ENCODE measurements at regions not wholly inside any gene's neighbourhood (a gene's known extent, or its start where the extent isn't known, plus 50 kb on each side); places are given as distances from the start of the nearest gene placed in this dataset.
"Not testable (repeated sequence)": the region's sequence is repeated elsewhere in the genome, so short reads cannot be mapped to it uniquely, and the experiment has no call there.

DNA sequence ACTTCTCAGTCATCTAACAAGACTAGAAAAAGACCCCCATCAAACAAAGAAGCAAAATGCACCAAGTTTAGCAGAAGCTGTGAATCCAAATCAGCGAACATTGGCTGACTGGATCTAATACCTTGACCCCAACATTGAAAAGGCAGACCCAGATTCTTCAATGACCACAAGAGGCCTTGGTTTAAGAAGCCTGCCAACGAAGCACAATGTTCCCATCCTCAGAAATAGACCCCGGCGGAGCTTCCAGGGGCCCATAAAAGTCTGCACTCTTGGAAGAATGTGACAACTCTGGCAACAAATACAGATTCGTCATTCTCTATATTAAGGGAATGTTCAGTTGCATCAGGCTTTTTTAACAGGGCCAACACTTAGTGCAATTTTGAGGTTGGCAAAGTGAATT, 112.8 kb upstream of the BCL6 start:
- TF ChIP-seq POLR2A (IDR thresholded peaks at IDR 0.05) = no peak
- no peak for TF ChIP-seq EP300 (IDR thresholded peaks at IDR 0.05)
- TF ChIP-seq, protein P1, sequence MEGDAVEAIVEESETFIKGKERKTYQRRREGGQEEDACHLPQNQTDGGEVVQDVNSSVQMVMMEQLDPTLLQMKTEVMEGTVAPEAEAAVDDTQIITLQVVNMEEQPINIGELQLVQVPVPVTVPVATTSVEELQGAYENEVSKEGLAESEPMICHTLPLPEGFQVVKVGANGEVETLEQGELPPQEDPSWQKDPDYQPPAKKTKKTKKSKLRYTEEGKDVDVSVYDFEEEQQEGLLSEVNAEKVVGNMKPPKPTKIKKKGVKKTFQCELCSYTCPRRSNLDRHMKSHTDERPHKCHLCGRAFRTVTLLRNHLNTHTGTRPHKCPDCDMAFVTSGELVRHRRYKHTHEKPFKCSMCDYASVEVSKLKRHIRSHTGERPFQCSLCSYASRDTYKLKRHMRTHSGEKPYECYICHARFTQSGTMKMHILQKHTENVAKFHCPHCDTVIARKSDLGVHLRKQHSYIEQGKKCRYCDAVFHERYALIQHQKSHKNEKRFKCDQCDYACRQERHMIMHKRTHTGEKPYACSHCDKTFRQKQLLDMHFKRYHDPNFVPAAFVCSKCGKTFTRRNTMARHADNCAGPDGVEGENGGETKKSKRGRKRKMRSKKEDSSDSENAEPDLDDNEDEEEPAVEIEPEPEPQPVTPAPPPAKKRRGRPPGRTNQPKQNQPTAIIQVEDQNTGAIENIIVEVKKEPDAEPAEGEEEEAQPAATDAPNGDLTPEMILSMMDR (IDR thresholded peaks at IDR 0.05) = no peak
- intact Hi-C loops (cut with DNase I) = no loop called here
- DNase-seq = no peak
- H3K36me3 ChIP-seq = no peaks in the 10 kb centered on the region
- H3K27me3 ChIP-seq = no peaks in the 10 kb centered on the region
- H3K4me3 ChIP-seq = no peak overlapping the region
- 64 to 86% (median 85%) methylated on average over 5 of the region's 5 CpGs for WGBS, 3 donors
- H3K27ac ChIP-seq = no peak overlapping the region
- no peaks in the 10 kb centered on the region for H3K4me1 ChIP-seq (ENCODE audit: insufficient read depth)
- no peaks in the 10 kb centered on the region for H3K9me3 ChIP-seq

DNA sequence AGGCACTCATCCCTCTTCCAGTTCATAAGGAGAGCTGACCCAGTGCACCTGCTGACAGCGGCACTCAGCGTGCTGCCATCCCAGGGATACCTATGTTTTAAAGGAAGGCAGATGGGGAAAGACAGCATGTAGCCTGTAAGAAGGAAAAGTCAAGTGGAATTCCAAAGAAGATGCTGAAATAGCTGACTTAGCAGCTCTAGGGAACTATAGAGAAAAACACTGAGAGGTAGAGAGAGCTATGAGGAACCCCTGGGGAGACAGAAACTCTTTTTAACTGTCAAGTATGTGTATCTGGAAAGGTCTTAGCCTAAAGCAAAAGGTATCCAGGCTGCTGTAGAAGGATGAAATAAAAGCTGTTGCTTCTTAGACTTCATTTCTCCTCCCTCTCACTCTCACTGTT, 113.4 kb upstream of the BCL6 start:
- intact Hi-C loops (cut with DNase I) = no loop called here
- H3K27ac ChIP-seq = no peak overlapping the region
- H3K4me3 ChIP-seq = no peak overlapping the region
- no peaks in the 10 kb centered on the region for H3K4me1 ChIP-seq (ENCODE audit: insufficient read depth)
- no peaks in the 10 kb centered on the region for H3K9me3 ChIP-seq
- WGBS, 3 donors = 88 to 95% (median 91%) methylated on average over 2 of the region's 2 CpGs
- no peak for TF ChIP-seq EP300 (IDR thresholded peaks at IDR 0.05)
- TF ChIP-seq, protein P1 (IDR thresholded peaks at IDR 0.05) = no peak
- no peak for TF ChIP-seq POLR2A (IDR thresholded peaks at IDR 0.05)
- no peaks in the 10 kb centered on the region for H3K36me3 ChIP-seq
- DNase-seq = no peak
- no peaks in the 10 kb centered on the region for H3K27me3 ChIP-seq

GRCh38 chr3:187862701-187863277, 117.5 kb upstream of the BCL6 start:
- H3K4me1 ChIP-seq (ENCODE audit: insufficient read depth); H3K27ac ChIP-seq; H3K4me3 ChIP-seq; DNase-seq; H3K27me3 ChIP-seq; H3K36me3 ChIP-seq; intact Hi-C loops (cut with DNase I); H3K9me3 ChIP-seq: not testable (repeated sequence)
- 43 to 59% (median 57%) methylated on average over 14 to 15 of the region's 22 CpGs for WGBS, 3 donors

GRCh38 chr3:187870360-187871203, 125.3 kb upstream of the BCL6 start:
- DNase-seq = no peak
- TF ChIP-seq, protein P1 (IDR thresholded peaks at IDR 0.05) = no peak
- TF ChIP-seq EP300 (IDR thresholded peaks at IDR 0.05) (no peak), POLR2A (IDR thresholded peaks at IDR 0.05) (no peak)
- H3K9me3 ChIP-seq = no peaks in the 10 kb centered on the region
- H3K4me3 ChIP-seq = no peak overlapping the region
- no peaks in the 10 kb centered on the region for H3K4me1 ChIP-seq (ENCODE audit: insufficient read depth)
- intact Hi-C loops (cut with DNase I) = no loop called here
- no peak overlapping the region for H3K27ac ChIP-seq
- 37 to 57% (median 43%) methylated on average over 5 of the region's 5 CpGs for WGBS, 3 donors
- no peaks in the 10 kb centered on the region for H3K36me3 ChIP-seq
- no peaks in the 10 kb centered on the region for H3K27me3 ChIP-seq

GRCh38 chr3:187871204-187871591, 125.9 kb upstream of the BCL6 start:
- no peaks in the 10 kb centered on the region for H3K4me1 ChIP-seq (ENCODE audit: insufficient read depth)
- TF ChIP-seq EP300 (IDR thresholded peaks at IDR 0.05) = no peak
- TF ChIP-seq, protein P1 (IDR thresholded peaks at IDR 0.05) = no peak
- TF ChIP-seq POLR2A (IDR thresholded peaks at IDR 0.05) = no peak
- no peak overlapping the region for H3K27ac ChIP-seq
- H3K36me3 ChIP-seq = no peaks in the 10 kb centered on the region
- intact Hi-C loops (cut with DNase I) = no loop called here
- H3K9me3 ChIP-seq = no peaks in the 10 kb centered on the region
- no peaks in the 10 kb centered on the region for H3K27me3 ChIP-seq
- H3K4me3 ChIP-seq = no peak overlapping the region
- no peak for DNase-seq
